ENCODE measurements at regions not wholly inside any gene's neighbourhood (a gene's known extent, or its start where the extent isn't known, plus 50 kb on each side); places are given as distances from the start of the nearest gene placed in this dataset.

- Histone ChIP-seq H3K4me1 (ENCODE audit: control insufficient read depth, insufficient read depth, low read length) (no peaks in the 10 kb centered on the region), H3K27ac (ENCODE audit: extremely low read depth, low read depth, low read length) (no peak overlapping the region), H3K4me3 (ENCODE audit: low read depth, low read length) (no peak overlapping the region), H3K36me3 (ENCODE audit: control insufficient read depth in 2 of 2, insufficient read depth in 1 of 2, low read length in 2 of 2) (no peaks in the 10 kb centered on the region), H3K9me3 (ENCODE audit: control insufficient read depth, insufficient read depth, low read depth, low read length) (no peaks in the 10 kb centered on the region)
- POLR2A ChIA-PET, result no interaction called here
- CTCF ChIA-PET, result no interaction called here
- no peak for TF ChIP-seq ZNF221 (tag by site-specific recombination; IDR thresholded peaks at IDR 0.05; ENCODE audit: borderline replicate concordance)
- TF ChIP-seq ZNF169 (tag by site-specific recombination; IDR thresholded peaks at IDR 0.05), result no peak
- no peak for TF ChIP-seq ATF2 (tag by site-specific recombination; IDR thresholded peaks at IDR 0.05; ENCODE audit: low read depth)
- TF ChIP-seq ZNF239 (tag by site-specific recombination; IDR thresholded peaks at IDR 0.05), result no peak
- TF ChIP-seq RBAK (tag by site-specific recombination; IDR thresholded peaks at IDR 0.05), result no peak
- TF ChIP-seq SALL2 (tag by site-specific recombination; IDR thresholded peaks at IDR 0.05; ENCODE audit: borderline replicate concordance), result no peak
- TF ChIP-seq, protein P1, sequence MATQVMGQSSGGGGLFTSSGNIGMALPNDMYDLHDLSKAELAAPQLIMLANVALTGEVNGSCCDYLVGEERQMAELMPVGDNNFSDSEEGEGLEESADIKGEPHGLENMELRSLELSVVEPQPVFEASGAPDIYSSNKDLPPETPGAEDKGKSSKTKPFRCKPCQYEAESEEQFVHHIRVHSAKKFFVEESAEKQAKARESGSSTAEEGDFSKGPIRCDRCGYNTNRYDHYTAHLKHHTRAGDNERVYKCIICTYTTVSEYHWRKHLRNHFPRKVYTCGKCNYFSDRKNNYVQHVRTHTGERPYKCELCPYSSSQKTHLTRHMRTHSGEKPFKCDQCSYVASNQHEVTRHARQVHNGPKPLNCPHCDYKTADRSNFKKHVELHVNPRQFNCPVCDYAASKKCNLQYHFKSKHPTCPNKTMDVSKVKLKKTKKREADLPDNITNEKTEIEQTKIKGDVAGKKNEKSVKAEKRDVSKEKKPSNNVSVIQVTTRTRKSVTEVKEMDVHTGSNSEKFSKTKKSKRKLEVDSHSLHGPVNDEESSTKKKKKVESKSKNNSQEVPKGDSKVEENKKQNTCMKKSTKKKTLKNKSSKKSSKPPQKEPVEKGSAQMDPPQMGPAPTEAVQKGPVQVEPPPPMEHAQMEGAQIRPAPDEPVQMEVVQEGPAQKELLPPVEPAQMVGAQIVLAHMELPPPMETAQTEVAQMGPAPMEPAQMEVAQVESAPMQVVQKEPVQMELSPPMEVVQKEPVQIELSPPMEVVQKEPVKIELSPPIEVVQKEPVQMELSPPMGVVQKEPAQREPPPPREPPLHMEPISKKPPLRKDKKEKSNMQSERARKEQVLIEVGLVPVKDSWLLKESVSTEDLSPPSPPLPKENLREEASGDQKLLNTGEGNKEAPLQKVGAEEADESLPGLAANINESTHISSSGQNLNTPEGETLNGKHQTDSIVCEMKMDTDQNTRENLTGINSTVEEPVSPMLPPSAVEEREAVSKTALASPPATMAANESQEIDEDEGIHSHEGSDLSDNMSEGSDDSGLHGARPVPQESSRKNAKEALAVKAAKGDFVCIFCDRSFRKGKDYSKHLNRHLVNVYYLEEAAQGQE (tag by site-specific recombination; IDR thresholded peaks at IDR 0.05), result no peak
- TF ChIP-seq ZNF777 (tag by site-specific recombination; IDR thresholded peaks at IDR 0.05; ENCODE audit: borderline replicate concordance), result no peak
- TF ChIP-seq ZNF19 (tag by site-specific recombination; IDR thresholded peaks at IDR 0.05; ENCODE audit: low read depth), result no peak
- no peak for TF ChIP-seq ZNF157 (tag by site-specific recombination; IDR thresholded peaks at IDR 0.05)
- TF ChIP-seq SP7 (tag by site-specific recombination; IDR thresholded peaks at IDR 0.05), result no peak
- TF ChIP-seq ZNF132 (tag by site-specific recombination; IDR thresholded peaks at IDR 0.05; ENCODE audit: borderline replicate concordance), result no peak
- TF ChIP-seq, protein P2, sequence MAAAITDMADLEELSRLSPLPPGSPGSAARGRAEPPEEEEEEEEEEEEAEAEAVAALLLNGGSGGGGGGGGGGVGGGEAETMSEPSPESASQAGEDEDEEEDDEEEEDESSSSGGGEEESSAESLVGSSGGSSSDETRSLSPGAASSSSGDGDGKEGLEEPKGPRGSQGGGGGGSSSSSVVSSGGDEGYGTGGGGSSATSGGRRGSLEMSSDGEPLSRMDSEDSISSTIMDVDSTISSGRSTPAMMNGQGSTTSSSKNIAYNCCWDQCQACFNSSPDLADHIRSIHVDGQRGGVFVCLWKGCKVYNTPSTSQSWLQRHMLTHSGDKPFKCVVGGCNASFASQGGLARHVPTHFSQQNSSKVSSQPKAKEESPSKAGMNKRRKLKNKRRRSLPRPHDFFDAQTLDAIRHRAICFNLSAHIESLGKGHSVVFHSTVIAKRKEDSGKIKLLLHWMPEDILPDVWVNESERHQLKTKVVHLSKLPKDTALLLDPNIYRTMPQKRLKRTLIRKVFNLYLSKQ (tag by site-specific recombination; IDR thresholded peaks at IDR 0.05; ENCODE audit: borderline replicate concordance), result no peak
- no peak for TF ChIP-seq ZNF585B (tag by site-specific recombination; IDR thresholded peaks at IDR 0.05)
- no peak for TF ChIP-seq ZNF266 (tag by site-specific recombination; IDR thresholded peaks at IDR 0.05; ENCODE audit: low read depth)
- no peak for TF ChIP-seq BCL11A (tag by site-specific recombination; IDR thresholded peaks at IDR 0.05; ENCODE audit: low read depth)
Observed at GRCh38 chr2:83823229-83823628, 635.9 kb downstream of the SUCLG1 start.

DNA sequence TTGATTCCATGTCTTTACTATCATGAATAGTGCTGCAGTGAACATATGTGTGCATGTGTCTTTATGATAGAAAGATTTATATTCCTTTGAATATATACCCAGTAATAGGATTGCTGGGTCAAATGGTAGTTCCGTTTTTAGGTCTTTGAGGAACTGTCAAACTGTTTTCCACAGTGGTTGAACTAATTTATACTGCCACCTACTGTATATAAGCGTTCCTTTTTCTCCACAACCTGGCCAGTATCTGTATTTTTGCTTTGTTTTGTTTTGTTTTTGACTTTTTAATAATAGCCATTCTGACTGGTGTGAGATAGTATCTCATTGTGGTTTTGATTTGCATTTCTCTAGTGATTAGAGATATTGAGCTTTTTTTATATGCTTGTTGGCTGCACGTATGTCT is 641.6 kb downstream of the SUCLG1 start:
- Histone ChIP-seq H3K4me1 (ENCODE audit: control insufficient read depth, insufficient read depth, low read length) (no peaks in the 10 kb centered on the region), H3K27ac (ENCODE audit: extremely low read depth, low read depth, low read length) (no peak overlapping the region), H3K36me3 (ENCODE audit: control insufficient read depth in 2 of 2, insufficient read depth in 1 of 2, low read length in 2 of 2) (no peaks in the 10 kb centered on the region), H3K4me3 (ENCODE audit: low read depth, low read length) (no peak overlapping the region), H3K9me3 (ENCODE audit: control insufficient read depth, insufficient read depth, low read depth, low read length) (no peaks in the 10 kb centered on the region)
- ChIA-PET CTCF (interaction anchor here (0.6 to 1.5 kb wide), 6 partner anchors 18 to 498 kb away, joined by 3 to 4 read pairs (median 4); no protein-coding TSS in a partner anchor), POLR2A (no interaction called here)
- TF ChIP-seq ZNF660 (tag by site-specific recombination; IDR thresholded peaks at IDR 0.05) (no peak), ZNF658 (tag by site-specific recombination; IDR thresholded peaks at IDR 0.05) (no peak), ZNF274 (IDR thresholded peaks at IDR 0.05; ENCODE audit: low read length) (no peak), ZNF274 (tag by site-specific recombination; IDR thresholded peaks at IDR 0.05; ENCODE audit: borderline replicate concordance) (no peak), ZNF132 (tag by site-specific recombination; IDR thresholded peaks at IDR 0.05; ENCODE audit: borderline replicate concordance) (no peak), SCRT2 (tag by site-specific recombination; IDR thresholded peaks at IDR 0.05) (no peak), ZNF791 (tag by site-specific recombination; IDR thresholded peaks at IDR 0.05) (no peak), ZNF10 (tag by site-specific recombination; IDR thresholded peaks at IDR 0.05) (no peak), ZNF521 (tag by site-specific recombination; IDR thresholded peaks at IDR 0.05) (no peak), ZNF112 (tag by site-specific recombination; IDR thresholded peaks at IDR 0.05) (no peak), ZNF585B (tag by site-specific recombination; IDR thresholded peaks at IDR 0.05) (no peak), GLI2 (tag by site-specific recombination; IDR thresholded peaks at IDR 0.05; ENCODE audit: borderline replicate concordance, low read depth) (no peak), PRDM4 (tag by site-specific recombination; IDR thresholded peaks at IDR 0.05) (no peak)
- TF ChIP-seq, protein P3, sequence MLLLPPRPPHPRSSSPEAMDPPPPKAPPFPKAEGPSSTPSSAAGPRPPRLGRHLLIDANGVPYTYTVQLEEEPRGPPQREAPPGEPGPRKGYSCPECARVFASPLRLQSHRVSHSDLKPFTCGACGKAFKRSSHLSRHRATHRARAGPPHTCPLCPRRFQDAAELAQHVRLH (tag by site-specific recombination; IDR thresholded peaks at IDR 0.05), result no peak

Measured in HEK293 (cell line).